Dendritic cell treated with granulocyte-macrophage colony-stimulating factor and Interleukin-4, amounts not matched to agents 40 ng/mL and 50 ng/mL, for 4 days (primary cell): ENCODE measurements at regions not wholly inside any gene's neighbourhood (a gene's known extent, or its start where the extent isn't known, plus 50 kb on each side); places are given as distances from the start of the nearest gene placed in this dataset.
"Not testable (repeated sequence)": the region's sequence is repeated elsewhere in the genome, so short reads cannot be mapped to it uniquely, and the experiment has no call there.

ENCODE experiments used
- H3K27ac Mint-ChIP-seq: one replicate; pipeline ENCODE4 v1.8.0; 2022; ENCODE audit warnings: mild to moderate bottlenecking, mixed read lengths
- H3K27me3 Mint-ChIP-seq: one replicate; pipeline ENCODE4 v1.8.0; 2022; ENCODE audit warnings: mild to moderate bottlenecking, mixed read lengths
- H3K36me3 Mint-ChIP-seq: one replicate; pipeline ENCODE4 v1.8.0; 2022; ENCODE audit warnings: low read depth, mixed read lengths
- H3K4me1 Mint-ChIP-seq: one replicate; pipeline ENCODE4 v1.8.0; 2022; ENCODE audit warnings: low read depth, mixed read lengths
- H3K4me3 Mint-ChIP-seq: one replicate; pipeline ENCODE4 v1.8.0; 2022; ENCODE audit warnings: mild to moderate bottlenecking, moderate library complexity, mixed read lengths
- H3K9me3 Mint-ChIP-seq: one replicate; pipeline ENCODE4 v1.8.0; 2022; ENCODE audit warnings: mixed read lengths
- intact Hi-C: fragments of 100-400 bp; cut with micrococcal nuclease; formaldehyde crosslinking; loops from one replicate; pipeline ENCODE4 v1.15.0; 2022

DNA sequence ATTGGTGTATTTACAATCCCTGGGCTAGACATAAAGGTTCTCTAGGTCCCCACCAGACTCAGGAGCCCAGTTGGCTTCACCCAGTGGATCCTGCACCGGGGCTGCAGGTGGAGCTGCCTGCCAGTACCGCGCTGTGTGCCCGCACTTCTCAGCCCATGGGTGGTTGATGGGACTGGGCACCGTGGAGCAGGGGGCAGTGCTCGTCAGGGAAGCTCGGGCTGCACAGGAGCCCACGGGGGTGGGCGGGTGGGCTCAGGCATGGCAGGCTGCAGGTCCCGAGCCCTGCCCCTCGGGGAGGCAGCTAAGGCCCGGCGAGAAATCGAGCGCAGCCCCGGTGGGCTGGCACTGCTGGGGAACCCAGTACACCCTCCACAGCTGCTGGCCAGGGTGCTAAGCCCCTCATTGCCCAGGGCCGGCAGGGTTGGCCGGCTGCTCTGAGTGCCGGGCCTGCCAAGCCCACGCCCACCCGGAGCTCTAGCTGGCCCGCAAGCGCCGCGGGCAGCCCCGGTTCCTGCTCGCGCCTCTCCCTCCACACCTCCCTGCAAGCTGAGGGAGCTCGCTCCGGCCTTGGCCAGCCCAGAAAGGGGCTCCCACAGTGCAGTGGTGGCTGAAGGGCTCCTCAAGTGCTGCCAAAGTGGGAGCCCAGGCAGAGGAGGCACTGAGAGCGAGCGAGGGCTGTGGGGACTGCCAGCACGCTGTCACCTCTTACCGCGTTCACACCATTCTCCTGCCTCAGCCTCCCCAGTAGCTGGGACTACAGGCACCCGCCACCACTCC, 353.5 kb upstream of the HS6ST1 start:
- H3K4me1 Mint-ChIP-seq, H3K27me3 Mint-ChIP-seq, H3K4me3 Mint-ChIP-seq, H3K27ac Mint-ChIP-seq, H3K9me3 Mint-ChIP-seq, intact Hi-C loops, H3K36me3 Mint-ChIP-seq: not testable (repeated sequence)

DNA sequence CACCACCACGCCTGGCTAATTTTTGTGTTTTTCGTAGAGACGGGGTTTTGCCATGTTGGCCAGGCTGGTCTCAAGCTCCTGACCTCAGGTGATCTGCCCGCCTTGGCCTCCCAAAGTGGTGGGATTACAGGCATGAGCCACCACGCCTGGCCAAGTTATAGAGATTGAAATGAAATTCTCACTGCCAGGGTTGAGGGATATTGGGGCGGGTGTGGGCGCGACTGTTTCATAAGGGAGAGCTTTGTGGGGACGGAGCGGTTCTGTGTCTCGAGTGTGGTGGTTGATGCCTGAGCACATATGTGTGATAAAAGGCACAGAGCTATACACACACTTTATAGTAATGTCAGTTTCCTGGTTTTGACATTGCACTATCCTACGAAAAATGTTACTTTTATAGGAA, 361.0 kb upstream of the HS6ST1 start:
- H3K36me3 Mint-ChIP-seq, intact Hi-C loops, H3K9me3 Mint-ChIP-seq, H3K4me3 Mint-ChIP-seq, H3K27ac Mint-ChIP-seq, H3K27me3 Mint-ChIP-seq: not testable (repeated sequence)
- H3K4me1 Mint-ChIP-seq, result peaks cover 14% of the 10 kb centered on the region

DNA sequence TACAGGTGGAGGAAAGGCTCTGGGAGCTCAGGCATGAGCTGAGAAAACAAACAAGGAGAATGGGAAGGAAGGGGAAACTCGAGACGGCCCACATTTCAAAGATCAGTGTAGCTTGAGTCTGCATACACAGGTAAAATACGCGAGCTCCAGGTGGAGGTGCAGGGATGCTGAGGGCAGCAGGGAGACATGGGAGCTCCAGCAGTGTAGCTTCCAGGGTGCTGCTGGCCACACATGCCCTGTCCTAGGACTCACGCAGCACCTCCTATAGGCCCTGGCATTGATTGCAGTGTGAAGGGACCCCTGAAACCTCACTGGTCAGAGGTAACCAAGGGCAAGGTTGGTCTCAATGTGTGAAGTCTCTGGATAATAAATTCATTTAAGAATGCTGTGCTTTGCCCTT, 362.8 kb upstream of the HS6ST1 start:
- Mint-ChIP-seq H3K4me3 (no peak overlapping the region), H3K9me3 (no peaks in the 10 kb centered on the region), H3K4me1 (peaks cover 30% of the 10 kb centered on the region), H3K27ac (no peak overlapping the region), H3K36me3 (no peaks in the 10 kb centered on the region), H3K27me3 (peaks cover 9% of the 10 kb centered on the region)
- intact Hi-C loops, result no loop called here

DNA sequence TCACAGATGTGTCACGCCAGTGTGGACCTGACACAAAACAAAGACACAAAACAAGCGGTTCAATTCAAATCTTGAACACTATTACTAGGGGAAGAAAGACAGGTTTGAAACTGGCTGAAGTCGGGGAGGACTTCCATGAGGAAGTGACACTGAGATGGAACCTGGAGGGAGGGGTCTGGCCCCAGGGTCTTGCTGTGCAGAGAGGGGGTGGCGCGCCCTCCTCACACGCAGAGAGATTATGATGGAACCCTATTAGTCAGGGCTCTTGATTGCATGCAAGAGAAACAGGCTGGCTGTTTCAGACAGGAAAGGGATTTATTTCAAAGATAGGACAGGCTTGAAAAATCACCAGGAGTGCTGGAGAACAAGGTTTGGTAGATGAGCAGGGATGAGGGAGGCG, 363.6 kb upstream of the HS6ST1 start:
- H3K4me3 Mint-ChIP-seq, result no peak overlapping the region
- H3K4me1 Mint-ChIP-seq, result peaks cover 37% of the 10 kb centered on the region
- no peaks in the 10 kb centered on the region for H3K36me3 Mint-ChIP-seq
- no peak overlapping the region for H3K27ac Mint-ChIP-seq
- peaks cover 9% of the 10 kb centered on the region for H3K27me3 Mint-ChIP-seq
- intact Hi-C loops, result no loop called here
- H3K9me3 Mint-ChIP-seq, result no peaks in the 10 kb centered on the region

DNA sequence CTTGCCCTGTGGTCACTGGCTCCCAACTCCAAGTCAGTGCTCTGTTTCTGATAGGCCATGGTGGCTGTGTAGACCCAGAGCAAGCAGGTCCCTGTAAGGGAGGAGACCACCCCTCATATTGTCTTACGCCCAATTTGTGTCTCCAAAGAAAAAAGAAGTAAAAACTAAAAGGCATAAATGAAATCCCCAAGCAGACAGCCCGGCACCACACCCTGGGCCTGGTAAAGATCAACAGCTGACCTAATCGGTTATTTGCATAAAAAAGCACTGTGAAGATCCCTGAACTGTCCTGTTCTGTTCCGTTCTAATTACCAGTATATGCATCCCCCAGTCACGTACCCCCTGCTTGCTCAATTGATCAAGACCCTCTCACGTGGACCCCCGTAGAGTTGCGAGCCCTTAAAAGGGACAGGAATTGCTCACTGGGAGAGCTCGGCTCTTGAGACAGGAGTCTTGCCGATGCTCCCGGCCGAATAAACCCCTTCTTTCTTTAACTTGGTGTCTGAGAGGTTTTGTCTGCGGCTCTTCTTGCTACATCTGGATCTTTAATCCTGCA, 364.1 kb upstream of the HS6ST1 start:
- Mint-ChIP-seq H3K27me3 (peaks cover 13% of the 10 kb centered on the region), H3K36me3 (no peaks in the 10 kb centered on the region), H3K4me1 (peaks cover 37% of the 10 kb centered on the region), H3K9me3 (no peaks in the 10 kb centered on the region), H3K27ac (no peak overlapping the region), H3K4me3 (no peak overlapping the region)
- intact Hi-C loops, result no loop called here

DNA sequence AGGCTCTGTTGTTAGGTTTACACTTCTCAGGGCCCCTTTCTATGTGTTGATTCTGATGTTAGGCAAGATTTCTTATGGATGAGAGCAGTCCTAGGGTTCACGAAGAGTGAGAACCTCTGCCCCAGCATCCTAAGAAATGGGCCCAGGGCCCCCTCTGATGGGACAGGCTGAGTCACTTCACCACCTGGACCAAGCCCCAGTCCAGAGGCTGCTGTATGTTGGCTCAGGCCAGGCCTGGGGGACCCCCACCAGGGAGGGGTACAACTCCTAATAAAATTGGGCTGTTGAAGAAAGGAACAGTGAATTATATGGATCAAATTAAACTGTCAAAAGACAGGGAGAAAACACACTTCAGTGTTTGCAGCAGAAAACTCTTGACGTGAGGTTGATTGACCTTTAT, 365.9 kb upstream of the HS6ST1 start:
- H3K36me3 Mint-ChIP-seq, result no peaks in the 10 kb centered on the region
- H3K27ac Mint-ChIP-seq, result no peak overlapping the region
- peaks cover 13% of the 10 kb centered on the region for H3K27me3 Mint-ChIP-seq
- intact Hi-C loops, result no loop called here
- peaks cover 44% of the 10 kb centered on the region for H3K4me1 Mint-ChIP-seq
- no peak overlapping the region for H3K4me3 Mint-ChIP-seq
- no peaks in the 10 kb centered on the region for H3K9me3 Mint-ChIP-seq

DNA sequence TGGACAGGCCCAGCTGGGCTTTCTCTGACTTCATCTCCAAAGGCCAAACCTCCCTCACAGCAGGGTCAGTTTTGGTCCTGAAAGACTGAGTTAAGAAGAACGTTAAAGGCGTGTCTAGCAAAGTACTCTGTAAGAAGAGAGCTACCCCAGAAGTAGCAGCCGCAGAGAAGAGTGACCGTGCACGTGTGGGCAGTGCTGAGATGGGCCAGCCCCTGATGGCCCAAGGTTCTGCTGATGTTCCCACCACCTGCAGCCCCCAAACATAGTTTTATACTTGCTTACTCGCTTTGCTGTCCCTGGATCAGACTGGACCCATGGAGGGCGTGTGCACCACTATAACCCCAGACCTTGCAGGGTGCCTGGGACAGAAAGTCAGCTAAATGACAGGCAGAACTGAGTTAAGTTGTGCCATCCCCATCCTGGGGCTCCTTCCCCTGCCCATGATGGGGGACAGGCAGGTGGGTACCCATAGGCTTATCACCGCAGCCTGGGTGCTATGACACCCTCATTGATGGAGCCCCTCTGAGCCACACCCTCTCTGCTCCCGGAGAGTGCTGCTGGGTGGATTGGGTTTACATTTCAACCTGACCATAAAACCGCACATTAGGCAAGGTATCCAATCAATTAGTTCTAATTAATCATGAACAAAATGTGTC, 367.3 kb upstream of the HS6ST1 start:
- intact Hi-C loops, result no loop called here
- Mint-ChIP-seq H3K9me3 (no peaks in the 10 kb centered on the region), H3K36me3 (no peaks in the 10 kb centered on the region), H3K4me1 (peaks cover 44% of the 10 kb centered on the region), H3K4me3 (no peak overlapping the region), H3K27me3 (peaks cover 14% of the 10 kb centered on the region), H3K27ac (no peak overlapping the region)

DNA sequence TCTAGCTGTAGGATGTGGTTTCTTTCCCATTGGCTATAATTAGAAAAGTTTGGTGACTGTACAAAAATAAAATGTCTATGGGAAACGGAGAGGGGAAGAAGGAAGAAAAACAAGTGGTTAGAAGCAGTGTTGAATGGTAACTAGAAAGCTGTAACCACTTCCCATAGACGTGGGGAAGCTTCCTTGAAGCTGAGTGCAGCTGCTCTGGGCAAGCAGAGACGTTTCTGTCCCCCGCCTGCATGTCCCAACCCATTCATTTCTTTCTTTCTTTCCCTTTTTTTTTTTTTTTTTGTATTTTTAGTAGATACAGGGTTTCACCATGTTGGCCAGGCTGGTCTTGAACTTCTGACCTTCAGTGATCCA, 367.8 kb upstream of the HS6ST1 start:
- Mint-ChIP-seq H3K9me3 (no peaks in the 10 kb centered on the region), H3K36me3 (no peaks in the 10 kb centered on the region), H3K4me3 (no peak overlapping the region), H3K27ac (no peak overlapping the region), H3K4me1 (peaks cover 44% of the 10 kb centered on the region), H3K27me3 (peaks cover 15% of the 10 kb centered on the region)
- intact Hi-C loops, result no loop called here

DNA sequence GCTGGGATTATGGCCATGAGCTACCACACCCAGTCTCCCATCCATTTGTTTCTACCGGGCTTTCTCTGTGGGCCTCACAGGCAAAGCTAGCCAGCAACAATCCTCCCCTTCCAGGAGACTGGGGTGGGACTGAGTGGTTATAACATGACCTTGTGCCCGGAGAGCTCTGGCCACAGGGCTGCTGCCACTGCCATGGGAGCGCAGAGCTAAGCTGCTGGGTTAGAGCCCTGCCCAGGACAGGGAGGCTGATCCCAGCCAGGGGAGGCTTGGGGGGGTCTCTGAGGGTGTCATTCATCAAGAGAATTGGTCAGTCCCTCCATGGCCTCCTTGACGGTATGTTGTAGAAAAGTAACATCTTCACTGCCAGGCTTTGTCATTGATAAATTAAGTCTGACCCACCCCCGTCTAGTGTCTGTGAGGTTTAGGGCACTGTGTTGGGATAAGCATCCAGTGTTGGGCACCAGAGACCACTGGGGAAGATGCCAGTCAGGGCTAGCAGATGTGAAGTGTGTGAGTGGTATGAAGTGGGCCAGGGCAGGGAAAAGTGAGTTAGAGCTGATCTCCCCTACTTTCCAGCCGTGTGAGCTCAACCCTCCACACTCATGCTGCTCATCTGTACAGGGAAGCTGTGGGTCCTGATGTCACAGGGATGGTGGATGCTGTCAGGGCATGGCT, 368.4 kb upstream of the HS6ST1 start:
- H3K27me3 Mint-ChIP-seq, result peaks cover 18% of the 10 kb centered on the region
- intact Hi-C loops, result no loop called here
- H3K27ac Mint-ChIP-seq, result no peak overlapping the region
- no peaks in the 10 kb centered on the region for H3K36me3 Mint-ChIP-seq
- H3K4me1 Mint-ChIP-seq, result peaks cover 38% of the 10 kb centered on the region
- no peak overlapping the region for H3K4me3 Mint-ChIP-seq
- H3K9me3 Mint-ChIP-seq, result no peaks in the 10 kb centered on the region

DNA sequence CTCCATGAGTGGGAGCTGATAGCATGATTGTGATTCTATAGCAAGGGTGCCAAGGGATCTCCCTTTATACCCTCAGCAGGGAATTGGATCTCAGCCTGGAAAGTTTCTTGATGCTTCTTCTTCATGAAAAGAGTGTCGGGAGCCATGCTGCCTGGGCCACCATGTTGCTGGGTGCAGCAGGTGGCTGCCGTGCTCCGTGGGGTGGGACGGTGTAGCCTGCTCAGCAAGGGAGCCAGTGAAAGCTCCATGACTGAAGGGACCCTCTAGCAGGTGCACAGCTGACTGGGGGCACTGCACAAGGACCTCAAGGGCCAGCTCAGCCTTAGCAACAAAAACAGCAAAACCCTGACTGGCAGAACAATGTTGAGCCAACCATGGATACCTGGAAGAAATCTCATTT, 368.9 kb upstream of the HS6ST1 start:
- no peaks in the 10 kb centered on the region for H3K9me3 Mint-ChIP-seq
- H3K4me3 Mint-ChIP-seq, result no peak overlapping the region
- peaks cover 33% of the 10 kb centered on the region for H3K4me1 Mint-ChIP-seq
- no peaks in the 10 kb centered on the region for H3K36me3 Mint-ChIP-seq
- intact Hi-C loops, result no loop called here
- peaks cover 18% of the 10 kb centered on the region for H3K27me3 Mint-ChIP-seq
- no peak overlapping the region for H3K27ac Mint-ChIP-seq

DNA sequence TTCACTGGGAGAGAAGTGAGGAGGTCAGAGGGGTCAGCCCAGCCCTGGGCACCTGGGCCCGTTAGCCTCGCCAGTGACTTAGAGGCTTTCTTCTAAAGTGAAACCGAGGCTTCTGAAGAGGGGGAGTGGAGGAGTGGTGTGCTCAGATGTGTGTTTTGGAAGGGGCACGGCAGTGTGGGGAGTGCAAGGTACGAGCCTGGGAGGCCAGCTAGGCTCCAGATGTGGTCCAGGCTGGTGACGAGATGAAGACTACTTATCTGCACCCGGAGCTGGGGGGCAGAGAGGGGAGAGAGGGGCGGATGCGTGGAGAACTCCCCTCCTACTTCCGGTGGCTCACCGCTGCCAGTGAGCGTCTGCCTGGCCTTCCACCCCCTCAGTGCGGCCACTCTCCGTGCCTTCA, 371.3 kb upstream of the HS6ST1 start:
- H3K27ac Mint-ChIP-seq, result no peak overlapping the region
- intact Hi-C loops, result no loop called here
- no peak overlapping the region for H3K4me3 Mint-ChIP-seq
- H3K9me3 Mint-ChIP-seq, result no peaks in the 10 kb centered on the region
- peaks cover 13% of the 10 kb centered on the region for H3K27me3 Mint-ChIP-seq
- peaks cover 27% of the 10 kb centered on the region for H3K4me1 Mint-ChIP-seq
- H3K36me3 Mint-ChIP-seq, result no peaks in the 10 kb centered on the region

DNA sequence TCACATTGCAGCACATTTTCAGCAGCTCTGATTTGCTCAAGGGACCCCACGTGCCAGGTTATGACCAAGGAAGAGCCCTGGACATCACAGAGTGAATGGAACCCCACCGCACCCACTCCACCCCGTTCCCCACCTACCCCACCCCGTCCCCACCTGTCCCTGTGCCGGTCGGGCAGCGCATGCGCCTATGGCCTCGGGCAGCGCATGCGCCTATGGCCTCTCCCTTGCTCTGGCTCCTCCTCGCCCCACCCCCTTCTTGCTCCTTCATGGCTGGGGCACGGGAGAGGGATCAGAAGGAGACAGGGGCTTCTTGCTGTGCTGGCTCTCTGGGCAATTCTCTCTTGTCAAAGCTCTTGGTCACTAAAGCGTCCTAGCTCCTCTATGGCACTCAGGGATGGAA, 371.8 kb upstream of the HS6ST1 start:
- Mint-ChIP-seq H3K4me3 (no peak overlapping the region), H3K9me3 (no peaks in the 10 kb centered on the region), H3K36me3 (no peaks in the 10 kb centered on the region), H3K4me1 (peaks cover 22% of the 10 kb centered on the region), H3K27me3 (peaks cover 10% of the 10 kb centered on the region), H3K27ac (peak overlapping the region; percentile 16)
- intact Hi-C loops, result no loop called here

DNA sequence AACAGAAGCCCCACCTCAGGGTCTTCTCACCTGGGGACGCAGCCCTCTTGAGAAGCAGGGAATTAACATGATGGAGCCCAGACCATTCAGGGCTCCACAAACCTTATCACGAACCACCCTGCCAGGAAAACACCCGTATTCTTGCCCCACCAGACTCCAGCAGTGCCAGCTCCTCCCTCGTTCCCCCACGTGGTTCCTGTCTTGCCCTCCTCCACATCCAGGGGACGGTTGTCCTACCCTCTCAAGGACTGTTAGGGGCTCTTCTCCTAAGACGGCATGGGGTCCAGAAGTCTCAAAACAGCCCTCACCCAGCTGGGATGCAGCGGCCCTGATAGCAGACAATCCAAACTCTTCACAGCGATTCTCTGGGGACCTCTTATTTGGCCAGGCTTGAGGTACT, 372.2 kb upstream of the HS6ST1 start:
- Mint-ChIP-seq H3K27ac (peak overlapping the region; percentile 16), H3K27me3 (peaks cover 9% of the 10 kb centered on the region), H3K36me3 (no peaks in the 10 kb centered on the region), H3K9me3 (no peaks in the 10 kb centered on the region), H3K4me3 (no peak overlapping the region), H3K4me1 (peaks cover 20% of the 10 kb centered on the region)
- intact Hi-C loops, result no loop called here

DNA sequence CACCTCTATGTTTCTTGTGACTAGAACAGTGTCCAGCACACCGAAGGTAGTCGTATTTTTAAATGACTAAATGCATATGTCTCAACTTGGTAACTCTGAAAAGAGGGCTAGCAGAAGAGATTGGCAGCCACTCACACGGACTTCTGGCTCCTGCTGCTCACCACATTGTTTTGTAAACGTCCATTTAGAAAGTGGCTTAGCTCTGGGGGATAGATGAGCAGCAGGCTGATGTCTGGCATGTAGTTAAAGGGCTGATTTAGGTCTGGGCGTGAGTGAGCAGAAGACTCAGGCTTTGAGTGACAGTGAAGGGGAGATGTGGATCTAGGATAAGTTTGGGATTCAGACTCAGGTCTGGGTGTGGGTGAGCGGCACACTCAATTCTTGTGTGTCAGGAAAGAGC, 372.9 kb upstream of the HS6ST1 start:
- intact Hi-C loops, result no loop called here
- no peaks in the 10 kb centered on the region for H3K9me3 Mint-ChIP-seq
- H3K36me3 Mint-ChIP-seq, result no peaks in the 10 kb centered on the region
- peaks cover 14% of the 10 kb centered on the region for H3K4me1 Mint-ChIP-seq
- no peak overlapping the region for H3K4me3 Mint-ChIP-seq
- no peak overlapping the region for H3K27ac Mint-ChIP-seq
- peaks cover 11% of the 10 kb centered on the region for H3K27me3 Mint-ChIP-seq
